H1 (cell line): ENCODE measurements at regions not wholly inside any gene's neighbourhood (a gene's known extent, or its start where the extent isn't known, plus 50 kb on each side); places are given as distances from the start of the nearest gene placed in this dataset.

Experiments
- CTCF ChIA-PET: fragments of 300-600 bp; sonication (Branson Sonifier 250); formaldehyde crosslinking; loops from one replicate; lab custom pipeline; 2021; ENCODE audit not compliant: partially characterized antibody; lab: Charles Lee
- POLR2A ChIA-PET: fragments of 300-600 bp; sonication (Branson Sonifier 250); formaldehyde crosslinking; loops from one replicate; lab custom pipeline; 2021; ENCODE audit warnings: inconsistent platforms; ENCODE audit not compliant: partially characterized antibody; lab: Charles Lee
- DNase-seq, 2 experiments: peaks; one replicate each; pipeline versions ENCODE4 v3.0.0 to v3.0.0-alpha.2; 2010 to 2022; ENCODE audit warnings: low spot score in 2 of 2, low read depth in 1 of 2, mixed read lengths in 1 of 2
- FAIRE-seq: peaks from 2 replicates; lab custom pipeline; 2011; peaks lifted over from hg19 to GRCh38; lab: Jason Lieb, UNC
- H2AFZ ChIP-seq: 2 replicates; pipeline ENCODE4 v1.8.1; 2012; ENCODE audit warnings: low read length, inconsistent platforms
- H2AK5ac ChIP-seq: 2 replicates; pipeline ENCODE4 v1.6.1; 2013; ENCODE audit warnings: low read depth, low read length
- H2BK120ac ChIP-seq: replicated peaks from 2 replicates; pipeline ENCODE3; 2013; ENCODE audit warnings: low read depth, low read length, inconsistent platforms
- H2BK12ac ChIP-seq: 2 replicates; pipeline ENCODE4 v1.6.1; 2013; ENCODE audit warnings: low read depth, low read length
- H2BK15ac ChIP-seq: 2 replicates; pipeline ENCODE4 v1.6.1; 2013; ENCODE audit warnings: low read length
- H2BK20ac ChIP-seq: 2 replicates; pipeline ENCODE4 v1.6.1; 2013; ENCODE audit warnings: low read length
- H2BK5ac ChIP-seq: 2 replicates; pipeline ENCODE4 v1.6.1; 2013; ENCODE audit warnings: low read depth, low read length
- H3K14ac ChIP-seq: 2 replicates; pipeline ENCODE4 v1.6.1; 2013; ENCODE audit warnings: inconsistent platforms; ENCODE audit not compliant: insufficient read length
- H3K18ac ChIP-seq: 2 replicates; pipeline ENCODE4 v1.6.1; 2013; ENCODE audit warnings: low read length; ENCODE audit errors: extremely low read depth
- H3K23ac ChIP-seq: 2 replicates; pipeline ENCODE4 v1.6.1; 2013; ENCODE audit warnings: inconsistent platforms; ENCODE audit not compliant: insufficient read length
- H3K23me2 ChIP-seq: 2 replicates; pipeline ENCODE4 v1.6.1; 2013; ENCODE audit warnings: low read depth, low read length
- H3K27ac ChIP-seq: 2 replicates; pipeline ENCODE4 v1.6.1; 2011; ENCODE audit warnings: low read depth, low read length, inconsistent platforms
- H3K27me3 ChIP-seq, 4 experiments: replicated peaks in 1 of 4; 1 replicate in 1 of 4; 2 replicates in 3 of 4; pipeline versions ENCODE4 v1.6.1 to v1.8.1; 2011 to 2013; ENCODE audit warnings: low read length in 3 of 4, mild to moderate bottlenecking in 3 of 4, inconsistent platforms in 2 of 4, mixed read lengths in 2 of 4, moderate library complexity in 1 of 4; ENCODE audit not compliant: control insufficient read depth in 3 of 4, insufficient read depth in 3 of 4; ENCODE audit errors: extremely low read depth in 1 of 4
- H3K36me3 ChIP-seq, 4 experiments: 2 replicates each; pipeline versions ENCODE4 v1.6.1 to v1.8.1; 2011 to 2013; ENCODE audit warnings: mild to moderate bottlenecking in 4 of 4, low read length in 3 of 4, moderate library complexity in 2 of 4, control low read depth in 1 of 4, inconsistent platforms in 1 of 4; ENCODE audit not compliant: insufficient read depth in 4 of 4, control insufficient read depth in 2 of 4
- H3K4ac ChIP-seq: replicated peaks from 2 replicates; pipeline ENCODE3; 2013; ENCODE audit warnings: low read length, low read depth, mixed read lengths, inconsistent platforms; ENCODE audit not compliant: insufficient read length
- H3K4me1 ChIP-seq, 4 experiments: replicated peaks in 1 of 4; 1 replicate in 1 of 4; 2 replicates in 3 of 4; pipeline versions ENCODE4 v1.6.1 to v1.8.1; 2011 to 2013; ENCODE audit warnings: low read length in 3 of 4, inconsistent platforms in 2 of 4, mixed read lengths in 1 of 4; ENCODE audit not compliant: insufficient read depth in 4 of 4, control insufficient read depth in 3 of 4
- H3K4me2 ChIP-seq, 2 experiments: 2 replicates each; pipeline versions ENCODE4 v1.6.1 to v1.8.1; 2011 to 2013; ENCODE audit warnings: low read depth in 2 of 2, low read length in 2 of 2, control low read depth in 1 of 2, inconsistent platforms in 1 of 2, mild to moderate bottlenecking in 1 of 2; ENCODE audit not compliant: insufficient read depth in 1 of 2
- H3K4me3 ChIP-seq, 4 experiments: fragments of 200-600, 300-600 bp in 1 of 4; sonication (generic), shearing (Covaris generic), sonication (Bioruptor Twin) in 1 of 4; 2 replicates each; pipeline versions ENCODE4 v1.5.1 to v1.8.1; 2011 to 2016; ENCODE audit warnings: low read length in 4 of 4, low read depth in 3 of 4, control low read depth in 2 of 4, inconsistent platforms in 2 of 4, mild to moderate bottlenecking in 2 of 4, mixed read lengths in 1 of 4, moderate library complexity in 1 of 4; ENCODE audit not compliant: insufficient read depth in 2 of 4; ENCODE audit errors: extremely low read depth in 1 of 4
- H3K56ac ChIP-seq: replicated peaks from 2 replicates; pipeline ENCODE3; 2013; ENCODE audit warnings: low read depth, mild to moderate bottlenecking, mixed read lengths, low read length, inconsistent platforms; ENCODE audit not compliant: insufficient read length
- H3K79me1 ChIP-seq: 2 replicates; pipeline ENCODE4 v1.6.1; 2013; ENCODE audit warnings: low read depth, low read length, control low read depth
- H3K79me2 ChIP-seq, 2 experiments: 2 replicates each; pipeline versions ENCODE4 v1.6.1 to v1.8.1; 2012 to 2013; ENCODE audit warnings: low read length in 2 of 2, mild to moderate bottlenecking in 2 of 2, inconsistent platforms in 1 of 2; ENCODE audit not compliant: insufficient read depth in 2 of 2, control insufficient read depth in 1 of 2
- H3K9ac ChIP-seq, 4 experiments: replicated peaks in 1 of 4; 1 replicate in 1 of 4; 2 replicates in 3 of 4; pipeline versions ENCODE4 v1.6.1 to v1.8.1; 2011 to 2013; ENCODE audit warnings: low read depth in 3 of 4, low read length in 3 of 4, control low read depth in 2 of 4, mild to moderate bottlenecking in 2 of 4, moderate library complexity in 2 of 4, inconsistent platforms in 1 of 4; ENCODE audit errors: extremely low read depth in 1 of 4
- H3K9me3 ChIP-seq, 2 experiments: 2 replicates each; pipeline versions ENCODE4 v1.6.1 to v1.8.1; 2012 to 2013; ENCODE audit warnings: mild to moderate bottlenecking in 2 of 2, moderate library complexity in 2 of 2, control low read depth in 1 of 2, inconsistent platforms in 1 of 2, low read depth in 1 of 2, low read length in 1 of 2, mixed read lengths in 1 of 2; ENCODE audit not compliant: insufficient read depth in 2 of 2
- H4K20me1 ChIP-seq, 2 experiments: replicated peaks in 1 of 2; 2 replicates each; pipeline versions ENCODE3 to v1.8.1; 2011 to 2013; ENCODE audit warnings: inconsistent platforms in 2 of 2, low read length in 2 of 2, mild to moderate bottlenecking in 1 of 2; ENCODE audit not compliant: insufficient read depth in 2 of 2, control insufficient read depth in 1 of 2
- H4K5ac ChIP-seq: 2 replicates; pipeline ENCODE4 v1.6.1; 2013; ENCODE audit warnings: low read length, low read depth, mixed read lengths, inconsistent platforms; ENCODE audit not compliant: insufficient read length
- H4K8ac ChIP-seq: 2 replicates; pipeline ENCODE4 v1.8.0; 2013; ENCODE audit warnings: mild to moderate bottlenecking, moderate library complexity, low read length, inconsistent platforms; ENCODE audit not compliant: insufficient read depth; ENCODE audit errors: extremely low read depth
- H4K91ac ChIP-seq: replicated peaks from 2 replicates; pipeline ENCODE3; 2013; ENCODE audit warnings: low read length, mixed read lengths, inconsistent platforms; ENCODE audit not compliant: insufficient read length
- E2F6 ChIP-seq: IDR thresholded peaks from 2 replicates; pipeline ENCODE4 v1.6.1; 2012; ENCODE audit warnings: inconsistent platforms
- TAF1 ChIP-seq: IDR thresholded peaks from 2 replicates; pipeline ENCODE4 v1.6.1; 2011; ENCODE audit warnings: mild to moderate bottlenecking, low read depth, low read length
- WGBS, 2 experiments: shearing (Covaris generic) in 1 of 2; methylation state at CpG; one replicate each; pipeline versions ENCODE4 v1.1.6 to v1.1.7; 2013 to 2015; ENCODE audit warnings: low lambda C conversion rate in 2 of 2, mixed read lengths in 2 of 2, inconsistent platforms in 1 of 2, low coverage in 1 of 2, missing lambda C conversion rate in 1 of 2; ENCODE audit not compliant: insufficient replicate concordance in 2 of 2, insufficient coverage in 1 of 2, insufficient read length in 1 of 2; ENCODE audit errors: extremely low coverage in 1 of 2, missing lambda C conversion rate in 1 of 2; 5-methylcytosine and 5-hydroxymethylcytosine counted together

- Histone ChIP-seq H2BK15ac (no peak overlapping the region), H3K18ac (no peak overlapping the region), H3K14ac (no peak overlapping the region), H3K27me3 (no peaks in the 10 kb centered on the region), H3K4ac (no peak overlapping the region), H3K79me1 (no peaks in the 10 kb centered on the region), H3K56ac (no peak overlapping the region), H2AFZ (peak overlapping the region; percentile 40; the same call in 1 of the 2 replicates), H3K79me2 (no peaks in the 10 kb centered on the region), H4K20me1 (no peaks in the 10 kb centered on the region), H4K8ac (no peak overlapping the region), H3K27ac (no peak overlapping the region), H3K4me1 (peaks cover 0 to 2% (median 0%) of the 10 kb centered on the region in 4 experiments; a peak in 1 of 7 replicates), H2BK120ac (no peak overlapping the region), H3K23ac (no peak overlapping the region), H3K23me2 (no peaks in the 10 kb centered on the region), H3K9ac (no peak overlapping the region), H2BK20ac (no peak overlapping the region), H2AK5ac (no peak overlapping the region), H4K5ac (no peak overlapping the region), H3K4me2 (no peak overlapping the region), H3K36me3 (no peaks in the 10 kb centered on the region), H2BK5ac (no peak overlapping the region), H4K91ac (no peak overlapping the region), H2BK12ac (no peak overlapping the region), H3K4me3 (no peak overlapping the region), H3K9me3 (no peaks in the 10 kb centered on the region)
- 92% methylated on average over 4 of the region's 4 CpGs; no CpG with 5 or more reads in 1 of the 2 experiments for WGBS, 2 experiments
- POLR2A ChIA-PET, result interaction anchor here (0.6 kb wide), 1 partner anchor 167 kb away, joined by 4 read pairs; no protein-coding TSS in a partner anchor
- TF ChIP-seq E2F6 (no peak), TAF1 (no peak)
- CTCF ChIA-PET, result interaction anchor here (0.8 to 1.1 kb wide), 2 partner anchors 36 to 100 kb away, joined by 3 read pairs; no protein-coding TSS in a partner anchor
- FAIRE-seq (no peak), DNase-seq (no peak)
Observed at GRCh38 chr16:64409783-64410210, 712.1 kb downstream of the CDH11 start.
